ENCODE measurements at regions not wholly inside any gene's neighbourhood (a gene's known extent, or its start where the extent isn't known, plus 50 kb on each side); places are given as distances from the start of the nearest gene placed in this dataset.
"Not testable (repeated sequence)": the region's sequence is repeated elsewhere in the genome, so short reads cannot be mapped to it uniquely, and the experiment has no call there.

DNA sequence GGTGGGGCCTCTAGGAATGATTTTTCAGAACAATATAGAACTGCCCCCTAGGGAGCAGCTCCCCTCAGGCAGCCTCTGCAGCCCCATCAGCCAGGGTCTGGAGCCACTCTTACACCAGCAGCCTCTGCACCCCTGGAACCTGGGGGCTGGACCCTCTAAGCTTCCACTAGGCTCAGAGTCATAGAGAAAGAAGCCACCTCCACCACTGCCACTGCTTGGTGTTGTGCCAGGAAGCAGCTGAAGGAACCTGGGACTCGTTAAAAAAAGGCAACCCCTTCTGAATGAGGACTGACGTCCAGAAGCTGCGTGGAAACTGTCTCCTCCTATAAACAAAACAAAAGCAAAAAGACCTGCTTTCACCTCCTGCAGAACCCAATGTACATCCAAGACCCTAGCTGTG is 98.1 kb upstream of the HS6ST1 start:
- no peak for DNase-seq

DNA sequence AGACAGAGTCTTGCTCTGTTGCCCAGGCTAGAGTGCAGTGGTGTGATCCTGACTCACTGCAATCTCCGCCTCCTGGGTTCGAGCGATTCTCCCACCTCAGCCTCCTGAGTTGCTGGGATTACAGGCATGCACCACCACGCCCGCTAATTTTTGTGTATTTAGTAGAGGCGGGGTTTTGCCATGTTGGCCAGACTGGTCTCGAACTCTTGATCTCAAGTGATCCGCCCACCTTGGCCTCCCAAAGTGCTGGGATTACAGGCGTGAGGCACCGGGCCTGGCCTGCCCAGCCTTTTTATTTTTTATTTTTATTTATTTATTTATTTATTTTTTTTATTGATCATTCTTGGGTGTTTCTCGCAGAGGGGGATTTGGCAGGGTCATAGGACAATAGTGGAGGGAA is 98.6 kb upstream of the HS6ST1 start:
- DNase-seq, result not testable (repeated sequence)

DNA sequence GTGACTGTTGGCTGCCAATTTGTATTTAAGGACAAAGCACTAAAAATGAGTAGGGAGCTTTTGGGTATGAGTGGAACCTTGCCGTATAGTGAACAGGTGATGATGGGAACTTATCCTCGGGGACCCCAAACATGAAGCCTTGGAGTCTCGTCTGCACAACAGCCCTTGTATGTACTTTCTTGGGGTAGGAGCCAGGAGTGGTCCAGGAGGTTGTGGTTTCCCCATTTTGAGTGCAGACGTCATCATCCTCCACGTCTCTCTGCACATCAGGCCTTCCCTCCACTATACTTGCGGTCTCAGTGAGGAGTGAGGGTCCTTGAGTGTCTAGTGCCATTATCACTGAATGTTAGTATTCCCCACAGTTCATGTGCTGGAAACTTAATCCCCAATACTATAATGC is 101.5 kb upstream of the HS6ST1 start:
- no peak for DNase-seq

- DNase-seq, result no peak
Observed at GRCh38 chr2:128420776-128421175, 102.1 kb upstream of the HS6ST1 start.

GRCh38 chr2:128421286-128421685 is 102.6 kb upstream of the HS6ST1 start:
- DNase-seq, result no peak

GRCh38 chr2:128421861-128422311 is 103.2 kb upstream of the HS6ST1 start:
- DNase-seq, result no peak

DNA sequence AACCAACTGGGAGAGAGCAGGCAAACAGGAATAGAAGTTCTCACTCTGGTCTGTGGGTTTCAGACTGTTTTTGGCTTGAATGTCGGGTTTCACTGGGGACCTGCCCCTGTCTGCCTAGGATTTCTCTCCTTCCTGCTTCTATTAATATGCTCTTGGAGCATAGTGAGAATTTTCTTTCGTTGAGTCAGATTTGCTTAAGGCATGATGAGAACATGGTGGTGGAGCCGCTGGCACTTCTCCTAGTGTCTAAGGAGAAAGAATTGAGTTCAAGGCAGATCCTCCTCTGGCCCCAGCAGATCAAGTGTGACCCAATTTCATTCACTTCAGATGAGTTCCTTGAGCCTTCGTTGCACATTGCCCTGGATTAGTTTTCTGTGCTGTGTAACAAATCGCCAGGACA is 103.9 kb upstream of the HS6ST1 start:
- DNase-seq, result peak; percentile 77

DNA sequence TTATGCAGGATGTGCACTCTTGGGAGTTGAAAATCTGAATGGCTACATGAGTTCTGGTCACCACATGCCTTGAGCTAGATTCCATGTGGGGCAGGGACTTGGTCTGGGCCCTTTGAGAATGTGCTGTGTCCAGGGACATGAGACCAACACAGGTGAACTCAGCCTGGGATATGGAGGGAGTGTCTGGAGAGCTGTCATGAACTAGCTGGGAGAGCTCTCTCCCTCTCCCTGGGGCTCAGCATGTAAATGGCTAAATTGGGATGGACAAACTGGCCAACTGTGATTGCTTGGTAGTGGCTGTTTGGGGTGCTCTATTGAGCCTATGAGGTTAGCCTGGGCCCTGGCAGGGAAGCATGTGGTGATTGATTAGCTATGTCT is 105.1 kb upstream of the HS6ST1 start:
- DNase-seq, result no peak

- DNase-seq, result no peak
Observed at GRCh38 chr2:128424406-128425171, 105.9 kb upstream of the HS6ST1 start.

DNA sequence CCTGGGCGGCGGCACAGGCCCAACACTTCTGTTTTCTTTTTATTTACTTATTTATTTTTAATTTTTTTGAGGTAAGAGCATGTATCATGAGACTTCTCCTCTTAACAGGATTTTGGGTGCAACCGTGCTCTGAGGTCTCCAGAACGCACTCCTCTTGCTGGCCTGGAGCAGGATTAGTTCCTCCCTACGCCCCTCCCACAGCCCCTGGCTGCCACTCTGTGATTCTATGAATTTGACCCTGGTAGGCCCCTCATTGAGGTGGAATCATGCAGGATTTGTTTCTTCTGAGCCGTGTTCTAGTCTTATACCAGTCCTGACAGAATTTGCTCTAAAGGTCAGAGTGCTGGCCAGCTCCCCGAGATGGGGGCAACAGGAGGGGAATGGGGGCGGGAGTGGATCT is 106.5 kb upstream of the HS6ST1 start:
- no peak for DNase-seq

DNA sequence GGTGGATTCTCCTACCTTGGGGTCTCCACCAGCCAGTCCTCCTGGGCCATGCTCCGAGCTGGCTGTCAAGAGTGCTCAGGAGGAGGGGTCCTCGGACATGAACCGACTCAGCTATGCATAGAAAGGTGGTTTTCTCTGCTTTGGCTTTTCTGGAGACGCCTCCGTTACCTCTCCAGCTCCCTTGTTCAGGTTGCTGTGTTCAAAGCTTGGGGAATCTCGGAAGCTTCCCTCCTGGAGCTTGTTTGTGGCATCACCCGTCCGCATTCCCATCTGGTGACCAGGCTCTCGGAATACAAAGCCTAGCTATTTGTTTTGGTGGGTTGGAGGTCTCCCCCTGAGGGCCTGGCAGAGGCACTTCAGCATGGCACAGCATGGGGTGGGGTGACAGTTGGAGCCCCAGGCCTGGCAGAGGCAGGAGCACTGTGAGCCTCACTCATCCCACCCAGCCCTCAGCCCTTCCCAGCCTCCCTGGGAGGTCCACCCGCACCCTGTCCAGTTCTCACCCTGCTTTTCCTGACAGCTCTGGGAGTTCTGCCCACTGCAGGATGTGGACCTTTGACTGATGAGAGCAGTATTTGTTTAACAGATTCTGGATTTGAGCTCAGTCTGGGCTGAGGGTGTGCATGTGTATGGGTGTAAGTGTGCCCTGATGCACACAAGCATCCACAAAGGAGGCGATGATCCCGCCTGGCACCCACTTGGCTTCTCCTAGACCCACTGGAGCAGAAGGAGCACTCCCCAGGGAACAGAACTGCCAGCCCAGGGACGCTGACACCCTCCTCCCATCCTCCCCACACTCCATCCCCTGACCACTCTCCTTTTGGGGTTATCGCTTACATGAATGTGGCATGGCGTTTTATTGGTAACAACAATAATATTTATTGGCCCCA is 107.3 kb upstream of the HS6ST1 start:
- DNase-seq, result no peak

DNA sequence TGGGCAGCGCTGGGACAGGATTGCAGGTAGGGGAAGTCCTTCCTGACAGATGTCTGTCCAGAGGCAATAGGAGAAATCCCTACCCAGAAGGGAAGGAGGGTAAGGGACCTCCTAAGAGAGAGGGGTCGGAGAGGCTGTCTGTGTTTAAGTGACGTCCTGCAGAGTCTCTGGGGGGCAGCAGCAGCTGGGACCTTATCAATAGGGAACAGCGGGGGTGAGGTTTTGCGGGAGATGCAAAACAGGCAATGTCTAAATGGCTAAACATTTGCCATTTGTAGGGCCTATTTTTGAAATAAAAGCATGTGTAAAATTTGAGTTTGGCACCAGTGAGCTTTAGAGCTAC is 108.7 kb upstream of the HS6ST1 start:
- no peak for DNase-seq

DNA sequence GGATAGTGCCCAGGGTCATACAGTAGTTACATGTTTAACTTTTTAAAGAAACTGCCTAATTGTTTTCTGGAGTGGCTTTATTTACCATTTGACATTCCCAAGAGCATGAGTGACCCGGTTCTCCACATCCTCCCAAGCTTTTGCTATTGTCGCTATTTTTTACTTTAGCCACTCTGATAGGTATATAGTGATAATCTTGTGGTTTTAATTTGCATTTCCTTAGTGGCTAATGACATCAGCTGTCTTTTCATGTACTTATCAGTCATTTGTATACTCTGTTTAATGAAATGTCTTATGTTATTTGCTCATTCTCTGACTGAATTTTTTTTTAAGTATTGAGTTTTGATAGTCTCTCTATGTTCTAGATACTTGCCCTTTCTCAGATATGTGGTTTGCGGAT is 109.7 kb upstream of the HS6ST1 start:
- DNase-seq, result no peak

GRCh38 chr2:128432423-128432822 is 113.8 kb upstream of the HS6ST1 start:
- DNase-seq, result no peak

DNA sequence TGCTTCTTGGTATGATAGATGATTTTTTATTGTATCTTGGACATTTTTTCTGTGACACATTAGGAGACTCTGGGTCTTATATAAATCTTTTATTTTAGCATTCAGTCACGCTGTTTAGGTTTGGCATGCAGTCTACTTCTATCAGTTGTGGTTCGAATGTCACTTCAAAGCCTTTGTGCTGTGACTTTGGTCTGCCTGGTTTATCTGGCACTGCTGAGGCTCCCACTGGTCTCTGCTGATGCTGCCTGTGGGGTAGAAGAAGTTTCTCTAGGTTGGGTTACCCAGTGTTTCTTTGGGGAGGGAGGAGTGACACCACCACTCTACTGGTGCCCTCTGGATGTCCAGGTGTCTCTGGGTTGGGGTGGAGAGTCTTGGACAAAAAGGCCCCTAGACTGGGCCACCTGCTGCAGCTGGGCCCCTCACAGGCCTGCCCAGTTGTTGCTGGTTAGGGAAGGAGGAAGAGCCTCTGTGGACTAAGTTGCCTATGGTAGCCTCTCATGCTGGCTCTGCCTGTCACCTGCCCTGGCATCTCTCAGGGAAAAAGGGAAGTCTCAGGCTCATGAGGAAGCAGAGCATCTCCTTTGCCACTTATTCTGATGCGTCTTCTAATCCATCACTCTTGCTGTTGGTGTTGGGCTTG is 115.4 kb upstream of the HS6ST1 start:
- DNase-seq, result no peak

DNA sequence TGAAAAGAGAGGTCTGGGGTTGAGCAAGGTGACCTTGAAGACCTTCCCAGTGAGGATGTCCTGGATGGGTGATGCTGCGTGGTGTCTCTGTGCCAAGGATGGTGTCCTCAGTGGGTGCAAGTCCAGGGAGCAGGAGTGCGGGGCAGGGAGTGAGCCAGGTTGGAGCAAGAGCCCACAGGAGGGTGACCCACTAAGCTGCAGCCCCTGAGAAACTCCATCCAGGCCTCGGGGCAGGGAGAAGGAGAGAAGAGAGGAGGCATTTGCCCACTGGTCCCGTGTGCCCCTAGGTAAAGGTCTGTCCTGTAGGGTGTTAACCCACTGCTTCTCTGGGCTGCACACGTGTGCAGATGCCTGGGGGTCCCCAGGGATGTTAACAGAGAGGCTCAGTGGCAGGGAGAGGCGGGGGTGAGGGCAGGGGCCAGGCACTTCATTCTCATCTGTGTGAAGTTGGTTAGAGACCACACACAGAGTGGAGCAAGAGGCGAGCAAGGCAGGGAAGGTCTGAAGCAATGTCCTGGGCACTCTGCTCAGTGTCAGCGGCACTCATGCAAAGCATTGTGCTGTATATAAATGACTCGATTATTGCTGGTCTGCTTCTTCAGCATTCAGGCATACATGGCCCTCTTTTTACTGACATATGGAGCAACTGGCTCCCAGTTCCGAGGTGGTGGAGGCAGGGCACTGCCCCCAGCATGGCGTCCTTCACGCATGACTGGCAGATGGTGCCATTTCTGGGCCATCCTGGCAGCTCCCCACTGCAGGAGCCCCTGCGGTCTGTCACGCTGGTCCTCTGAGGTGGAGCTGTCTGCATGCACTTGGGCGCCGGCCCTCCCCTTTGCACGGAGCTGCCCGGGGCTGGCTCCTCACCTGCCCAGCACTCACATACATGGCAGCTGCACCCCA is 117.2 kb upstream of the HS6ST1 start:
- DNase-seq, result no peak

DNA sequence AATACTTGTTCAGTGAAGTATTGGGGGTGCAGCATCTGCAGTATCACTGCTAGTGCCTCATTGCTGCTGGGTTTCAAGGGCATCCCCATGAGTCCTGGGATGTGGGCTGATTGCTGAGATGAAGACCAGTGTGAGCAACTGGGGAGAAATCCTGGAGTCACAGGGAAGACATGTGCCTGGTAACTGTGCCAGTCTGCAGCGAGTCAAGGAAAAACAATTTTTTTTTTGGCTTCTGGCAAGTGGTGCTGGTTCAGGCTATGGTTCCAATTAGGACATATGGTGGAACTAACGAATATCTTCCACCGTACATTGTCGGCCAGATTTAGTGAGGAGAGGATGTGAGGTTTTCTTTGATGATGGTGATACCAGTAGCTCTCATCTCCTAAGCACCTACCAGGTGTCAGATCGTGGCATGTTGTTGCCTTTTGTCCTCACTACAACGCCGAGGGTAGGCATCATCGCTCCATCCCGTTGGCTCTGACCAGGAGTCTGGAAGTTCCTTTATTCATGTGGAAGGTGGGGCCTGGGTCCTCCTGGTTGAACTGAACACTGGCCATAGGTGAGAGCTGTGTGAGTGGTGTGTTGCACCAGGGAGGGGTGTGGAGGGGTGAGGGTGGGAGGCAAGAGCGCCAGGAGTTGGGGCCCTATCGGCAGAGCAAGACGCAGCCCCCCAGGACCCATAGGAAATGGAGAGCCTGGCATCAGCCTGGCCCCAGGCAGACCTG is 118.0 kb upstream of the HS6ST1 start:
- DNase-seq, result no peak

DNA sequence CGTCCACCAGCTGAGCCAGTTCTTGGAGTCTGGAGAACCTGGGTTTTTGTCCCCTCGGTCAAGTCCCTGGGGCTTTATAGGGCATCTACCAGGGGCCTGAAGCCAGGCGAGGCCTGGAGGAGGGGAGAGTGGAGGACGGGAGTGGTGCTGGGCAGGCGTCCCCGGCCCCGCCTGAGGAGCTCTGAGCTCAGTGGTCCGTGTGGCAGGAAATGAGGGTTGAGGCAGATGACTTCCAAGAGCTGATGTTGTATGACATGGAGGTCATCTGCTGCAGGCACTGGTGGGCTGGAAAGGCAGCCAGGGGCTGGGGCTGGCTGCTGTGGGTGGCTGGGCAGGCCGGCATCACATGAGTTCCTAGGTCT is 118.5 kb upstream of the HS6ST1 start:
- DNase-seq, result no peak

- DNase-seq, result no peak
Observed at GRCh38 chr2:128438091-128438490, 119.4 kb upstream of the HS6ST1 start.

DNA sequence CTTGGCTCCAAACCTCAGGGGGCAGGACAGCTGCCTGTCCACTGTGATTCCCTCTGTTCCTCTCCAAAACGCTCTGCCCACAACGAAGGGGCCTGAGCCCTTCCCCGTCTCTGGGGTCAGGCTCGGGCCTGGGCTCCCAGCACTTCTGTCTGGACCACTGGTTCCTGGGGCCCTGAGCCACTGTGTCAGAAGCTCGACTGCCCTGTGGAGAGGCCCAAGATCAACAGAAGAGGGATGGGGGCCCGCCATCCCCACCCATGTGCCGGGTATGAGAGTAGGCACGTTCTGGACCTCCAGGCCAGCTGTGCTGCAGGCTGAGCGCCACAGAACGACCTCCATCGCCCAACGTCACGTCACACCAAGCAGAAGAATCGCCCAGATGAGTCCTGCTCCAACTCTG is 119.9 kb upstream of the HS6ST1 start:
- DNase-seq, result no peak

- no peak for DNase-seq
Observed at GRCh38 chr2:128439031-128439790, 120.5 kb upstream of the HS6ST1 start.
